SK-N-MC (cell line): ENCODE measurements at regions not wholly inside any gene's neighbourhood (a gene's known extent, or its start where the extent isn't known, plus 50 kb on each side); places are given as distances from the start of the nearest gene placed in this dataset.

Source experiments
- DNase-seq: peaks from one replicate; pipeline ENCODE4 v3.0.0-alpha.2; 2011; ENCODE audit warnings: low read depth, low spot score
- H3K27ac ChIP-seq: fragments of 200-600 bp; sonication (generic); 2 replicates; pipeline ENCODE4 v1.5.1; 2016; ENCODE audit warnings: mixed run types
- H3K36me3 ChIP-seq: fragments of 200-600 bp; sonication (generic); 2 replicates; pipeline ENCODE4 v1.6.1; 2017; ENCODE audit warnings: antibody characterized with exemption, low read length, mixed read lengths; ENCODE audit not compliant: insufficient read depth
- H3K4me3 ChIP-seq: fragments of 200-600 bp; sonication (generic); 2 replicates; pipeline ENCODE4 v1.5.1; 2016
- H3K9ac ChIP-seq: fragments of 200-600 bp; sonication (generic); 2 replicates; pipeline ENCODE4 v1.8.0; 2017; ENCODE audit warnings: mixed run types, mixed read lengths; ENCODE audit not compliant: insufficient read length
- H3K9me3 ChIP-seq: fragments of 200-600 bp; sonication (generic); 2 replicates; pipeline ENCODE4 v1.6.1; 2017; ENCODE audit warnings: low read depth, mild to moderate bottlenecking, antibody characterized with exemption, low read length, moderate library complexity, mixed read lengths
- EZH2 ChIP-seq: fragments of 200-600 bp; sonication (generic); IDR thresholded peaks from one replicate; pipeline ENCODE4 v1.6.1; 2017; ENCODE audit warnings: antibody characterized with exemption
- FOXP2 ChIP-seq: optimal IDR thresholded peaks from 2 replicates; pipeline ENCODE3; 2011; ENCODE audit warnings: mild to moderate bottlenecking, moderate library complexity; ENCODE audit not compliant: insufficient read depth; ENCODE audit errors: extremely low read length, control extremely low read depth
- POLR2AphosphoS5 ChIP-seq: IDR thresholded peaks from 2 replicates; pipeline ENCODE4 v1.6.1; 2012; ENCODE audit warnings: mild to moderate bottlenecking, low read depth, low read length, borderline replicate concordance

GRCh38 chr19:31592456-31592855 lies 243.2 kb upstream of the TSHZ3 start:
- Histone ChIP-seq H3K9ac (no peak overlapping the region), H3K36me3 (no peaks in the 10 kb centered on the region), H3K9me3 (no peaks in the 10 kb centered on the region), H3K4me3 (no peak overlapping the region), H3K27ac (no peak overlapping the region)
- DNase-seq: no peak
- TF ChIP-seq POLR2AphosphoS5: no peak

GRCh38 chr19:31594701-31595100 lies 245.5 kb upstream of the TSHZ3 start:
- Histone ChIP-seq H3K9ac (no peak overlapping the region), H3K9me3 (no peaks in the 10 kb centered on the region), H3K27ac (no peak overlapping the region), H3K4me3 (no peak overlapping the region), H3K36me3 (no peaks in the 10 kb centered on the region)
- no peak for DNase-seq
- TF ChIP-seq FOXP2: no peak

- H3K9me3 ChIP-seq: no peaks in the 10 kb centered on the region
- TF ChIP-seq FOXP2 (no peak), EZH2 (no peak), POLR2AphosphoS5 (no peak)
- H3K36me3 ChIP-seq: no peaks in the 10 kb centered on the region
- DNase-seq: no peak
- H3K4me3 ChIP-seq: no peak overlapping the region
- no peak overlapping the region for H3K9ac ChIP-seq
- H3K27ac ChIP-seq: no peak overlapping the region
These were observed 246.3 kb upstream of the TSHZ3 start for GRCh38 chr19:31595521-31595920.

GRCh38 chr19:31596751-31597150 lies 247.5 kb upstream of the TSHZ3 start:
- no peak overlapping the region for H3K27ac ChIP-seq
- H3K36me3 ChIP-seq: no peaks in the 10 kb centered on the region
- no peak overlapping the region for H3K4me3 ChIP-seq
- H3K9ac ChIP-seq: no peak overlapping the region
- DNase-seq: no peak
- H3K9me3 ChIP-seq: no peaks in the 10 kb centered on the region
- TF ChIP-seq EZH2: no peak
- TF ChIP-seq POLR2AphosphoS5: no peak
- no peak for TF ChIP-seq FOXP2

GRCh38 chr19:31597616-31598015 lies 248.4 kb upstream of the TSHZ3 start:
- no peak overlapping the region for H3K27ac ChIP-seq
- H3K9me3 ChIP-seq: no peaks in the 10 kb centered on the region
- no peak overlapping the region for H3K4me3 ChIP-seq
- H3K36me3 ChIP-seq: no peaks in the 10 kb centered on the region
- DNase-seq: no peak
- H3K9ac ChIP-seq: no peak overlapping the region
- TF ChIP-seq FOXP2 (no peak), POLR2AphosphoS5 (no peak), EZH2 (no peak)

- DNase-seq: no peak
- Histone ChIP-seq H3K27ac (no peak overlapping the region), H3K9ac (no peak overlapping the region), H3K4me3 (no peak overlapping the region), H3K36me3 (no peaks in the 10 kb centered on the region), H3K9me3 (no peaks in the 10 kb centered on the region)
- TF ChIP-seq POLR2AphosphoS5: no peak
- TF ChIP-seq EZH2: no peak
- TF ChIP-seq FOXP2: no peak
These were observed 249.5 kb upstream of the TSHZ3 start for GRCh38 chr19:31598730-31599238.

GRCh38 chr19:31600731-31601295 lies 251.6 kb upstream of the TSHZ3 start:
- H3K9me3 ChIP-seq: no peaks in the 10 kb centered on the region
- H3K27ac ChIP-seq: no peak overlapping the region
- no peak overlapping the region for H3K4me3 ChIP-seq
- H3K36me3 ChIP-seq: no peaks in the 10 kb centered on the region
- DNase-seq: no peak
- TF ChIP-seq EZH2 (no peak), POLR2AphosphoS5 (no peak)
- no peak overlapping the region for H3K9ac ChIP-seq

- Histone ChIP-seq H3K4me3 (no peak overlapping the region), H3K9me3 (no peaks in the 10 kb centered on the region), H3K9ac (no peak overlapping the region), H3K36me3 (no peaks in the 10 kb centered on the region), H3K27ac (no peak overlapping the region)
- TF ChIP-seq POLR2AphosphoS5: no peak
- TF ChIP-seq FOXP2: no peak
- no peak for TF ChIP-seq EZH2
- DNase-seq: no peak
These were observed 252.6 kb upstream of the TSHZ3 start for GRCh38 chr19:31601855-31602254.

GRCh38 chr19:31602548-31602947 lies 253.3 kb upstream of the TSHZ3 start:
- no peaks in the 10 kb centered on the region for H3K9me3 ChIP-seq
- TF ChIP-seq FOXP2: no peak
- H3K9ac ChIP-seq: no peak overlapping the region
- DNase-seq: no peak
- H3K27ac ChIP-seq: no peak overlapping the region
- H3K36me3 ChIP-seq: no peaks in the 10 kb centered on the region
- no peak overlapping the region for H3K4me3 ChIP-seq
